ENCODE measurements at regions not wholly inside any gene's neighbourhood (a gene's known extent, or its start where the extent isn't known, plus 50 kb on each side); places are given as distances from the start of the nearest gene placed in this dataset.

- peak in 2 of 4 experiments; percentile 36 to 45 for DNase-seq
Observed at GRCh38 chr7:21365866-21366624, 61.8 kb upstream of the SP4 start.

- no peak for DNase-seq
Observed at GRCh38 chr7:21367081-21367480, 60.8 kb upstream of the SP4 start.

- DNase-seq, result no peak
Observed at GRCh38 chr7:21367537-21367936, 60.3 kb upstream of the SP4 start.

GRCh38 chr7:21368317-21368716 is 59.6 kb upstream of the SP4 start:
- DNase-seq, result no peak

- no peak for DNase-seq
Observed at GRCh38 chr7:21370283-21370982, 57.5 kb upstream of the SP4 start.

GRCh38 chr7:21371360-21371759 is 56.5 kb upstream of the SP4 start:
- DNase-seq, result no peak

GRCh38 chr7:21373031-21373430 is 54.9 kb upstream of the SP4 start:
- DNase-seq, result no peak

GRCh38 chr7:21374134-21374533 is 53.7 kb upstream of the SP4 start:
- DNase-seq, result no peak

GRCh38 chr7:21377545-21377944 is 50.3 kb upstream of the SP4 start:
- DNase-seq, result no peak
